WTC11 (cell line): ENCODE measurements at regions not wholly inside any gene's neighbourhood (a gene's known extent, or its start where the extent isn't known, plus 50 kb on each side); places are given as distances from the start of the nearest gene placed in this dataset.

Experiments used
- ATAC-seq: fragments of 200-7000 bp; cut with Tn5 transposase; 2 replicates; pipeline ENCODE4 v1.10.0; 2021; ENCODE audit warnings: mild to moderate bottlenecking, moderate library complexity
- CTCF ChIA-PET: fragments of 300-600 bp; sonication (Branson Sonifier 250); formaldehyde crosslinking; loops from one replicate; lab custom pipeline; 2021; ENCODE audit warnings: antibody characterized with exemption; lab: Charles Lee
- POLR2A ChIA-PET: fragments of 350-600 bp; sonication (Branson Sonifier 250); formaldehyde crosslinking; loops from one replicate; lab custom pipeline; 2021; ENCODE audit warnings: antibody characterized with exemption; lab: Charles Lee
- DNase-seq: peaks from one replicate; pipeline ENCODE4 v3.0.0; 2021; ENCODE audit warnings: low spot score
- H3K27ac Mint-ChIP-seq: 2 replicates; pipeline ENCODE4 v1.8.0; 2021; ENCODE audit warnings: mixed read lengths
- H3K27me3 Mint-ChIP-seq: 2 replicates; pipeline ENCODE4 v1.8.0; 2021; ENCODE audit warnings: low read depth, mild to moderate bottlenecking, moderate library complexity, mixed read lengths
- H3K36me3 Mint-ChIP-seq: 2 replicates; pipeline ENCODE4 v1.8.0; 2021; ENCODE audit warnings: mixed read lengths
- H3K4me1 Mint-ChIP-seq: 2 replicates; pipeline ENCODE4 v1.8.0; 2022; ENCODE audit warnings: mixed read lengths
- H3K4me3 Mint-ChIP-seq: 2 replicates; pipeline ENCODE4 v1.8.0; 2021; ENCODE audit warnings: mild to moderate bottlenecking, moderate library complexity, mixed read lengths
- H3K9me3 Mint-ChIP-seq: 2 replicates; pipeline ENCODE4 v1.8.0; 2021; ENCODE audit warnings: mixed read lengths
- AR ChIP-seq: fragments of 250-450 bp; sonication (Bioruptor Pico); IDR thresholded peaks from 2 replicates; pipeline ENCODE4 v1.9.0; 2021; ENCODE audit warnings: mild to moderate bottlenecking
- ATF2 ChIP-seq: sonication (generic); formaldehyde crosslinking; IDR thresholded peaks from 2 replicates; pipeline ENCODE4 v1.8.1; 2022; ENCODE audit warnings: low read depth, missing genetic modification reagents, borderline replicate concordance
- CREB1 ChIP-seq: sonication (generic); formaldehyde crosslinking; IDR thresholded peaks from 2 replicates; pipeline ENCODE4 v1.8.0; 2023; ENCODE audit warnings: mild to moderate bottlenecking, missing genetic modification reagents
- CREM ChIP-seq: sonication (generic); formaldehyde crosslinking; IDR thresholded peaks from 2 replicates; pipeline ENCODE4 v1.8.1; 2022; ENCODE audit warnings: mild to moderate bottlenecking, missing genetic modification reagents, moderate library complexity
- EMX1 ChIP-seq: fragments of 250-450 bp; sonication (Bioruptor Pico); IDR thresholded peaks from 2 replicates; pipeline ENCODE4 v1.8.0; 2021; ENCODE audit warnings: mild to moderate bottlenecking
- ERG ChIP-seq: fragments of 250-450 bp; sonication (Bioruptor Pico); IDR thresholded peaks from 2 replicates; pipeline ENCODE4 v1.8.0; 2021; ENCODE audit warnings: mild to moderate bottlenecking
- ESRRA ChIP-seq: sonication (generic); formaldehyde crosslinking; IDR thresholded peaks from 2 replicates; pipeline ENCODE4 v1.8.1; 2022; ENCODE audit warnings: mild to moderate bottlenecking, missing genetic modification reagents, borderline replicate concordance
- MAX ChIP-seq: sonication (generic); formaldehyde crosslinking; IDR thresholded peaks from 2 replicates; pipeline ENCODE4 v1.8.0; 2022; ENCODE audit warnings: mild to moderate bottlenecking, missing genetic modification reagents
- NFYB ChIP-seq: sonication (generic); formaldehyde crosslinking; conservative IDR thresholded peaks from 2 replicates; pipeline ENCODE4 v1.8.0; 2022; ENCODE audit warnings: low read depth, missing genetic modification reagents
- NR2C2 ChIP-seq: sonication (generic); formaldehyde crosslinking; IDR thresholded peaks from 2 replicates; pipeline ENCODE4 v1.8.0; 2022; ENCODE audit warnings: mild to moderate bottlenecking, missing genetic modification reagents
- PRRX2 ChIP-seq: fragments of 250-450 bp; sonication (Bioruptor Pico); IDR thresholded peaks from 2 replicates; pipeline ENCODE4 v1.8.0; 2021; ENCODE audit warnings: mild to moderate bottlenecking
- TCF7 ChIP-seq: sonication (generic); formaldehyde crosslinking; IDR thresholded peaks from 2 replicates; pipeline ENCODE4 v1.8.0; 2022; ENCODE audit warnings: mild to moderate bottlenecking, low read depth, missing genetic modification reagents, moderate library complexity
- TEAD1 ChIP-seq: sonication (generic); formaldehyde crosslinking; IDR thresholded peaks from 2 replicates; pipeline ENCODE4 v1.8.0; 2022; ENCODE audit warnings: mild to moderate bottlenecking, missing genetic modification reagents
- USF2 ChIP-seq: sonication (generic); formaldehyde crosslinking; IDR thresholded peaks from 2 replicates; pipeline ENCODE4 v1.8.1; 2023; ENCODE audit warnings: mild to moderate bottlenecking, missing genetic modification reagents, moderate library complexity
- ZBTB21 ChIP-seq: sonication (generic); formaldehyde crosslinking; IDR thresholded peaks from 2 replicates; pipeline ENCODE4 v1.8.1; 2023; ENCODE audit warnings: mild to moderate bottlenecking, missing genetic modification reagents, borderline replicate concordance
- ZNF138 ChIP-seq: sonication (generic); formaldehyde crosslinking; conservative IDR thresholded peaks from 2 replicates; pipeline ENCODE4 v1.8.1; 2022; ENCODE audit warnings: mild to moderate bottlenecking, moderate library complexity, missing genetic modification reagents
- ZNF317 ChIP-seq: sonication (generic); formaldehyde crosslinking; IDR thresholded peaks from 2 replicates; pipeline ENCODE4 v1.8.1; 2023; ENCODE audit warnings: low read depth, mild to moderate bottlenecking, moderate library complexity, missing genetic modification reagents, borderline replicate concordance
- ZNF532 ChIP-seq: fragments of 250-450 bp; sonication (Bioruptor Pico); IDR thresholded peaks from 2 replicates; pipeline ENCODE4 v1.9.0; 2021; ENCODE audit warnings: mild to moderate bottlenecking, borderline replicate concordance

- TF ChIP-seq AR (CRISPR knock-in tag) (no peak), CREM (CRISPR knock-in tag) (no peak), PRRX2 (CRISPR knock-in tag) (no peak), ZNF138 (no peak)
Observed at GRCh38 chr3:147915057-147915456, 505.9 kb downstream of the ZIC1 start (continued).

GRCh38 chr3:147919496-147919895 is 510.3 kb downstream of the ZIC1 start:
- Mint-ChIP-seq H3K27me3 (no peaks in the 10 kb centered on the region), H3K9me3 (0 out of 2 replicates have a peak, but pooled peaks cover 3% of the 10 kb centered on the region), H3K27ac (no peak overlapping the region), H3K36me3 (no peaks in the 10 kb centered on the region)
- no peak for DNase-seq
- CTCF ChIA-PET, result no interaction called here
- TF ChIP-seq ZNF317 (CRISPR knock-in tag) (no peak), ESRRA (CRISPR knock-in tag) (no peak), TEAD1 (CRISPR knock-in tag) (no peak)
- TF ChIP-seq, all 79 proteins: peak for 0
- no peak for ATAC-seq
- Mint-ChIP-seq H3K4me1 (no peaks in the 10 kb centered on the region), H3K4me3 (no peak overlapping the region)
- POLR2A ChIA-PET, result no interaction called here

GRCh38 chr3:147921051-147921450 is 511.9 kb downstream of the ZIC1 start:
- no peak for DNase-seq
- Mint-ChIP-seq H3K36me3 (no peaks in the 10 kb centered on the region), H3K4me3 (no peak overlapping the region)
- TF ChIP-seq TCF7 (CRISPR knock-in tag), result no peak
- no peak for TF ChIP-seq USF2 (CRISPR knock-in tag)
- TF ChIP-seq MAX (CRISPR knock-in tag), result no peak
- TF ChIP-seq ZNF532 (CRISPR knock-in tag), result no peak
- TF ChIP-seq NR2C2 (CRISPR knock-in tag), result no peak
- no peak for TF ChIP-seq EMX1
- TF ChIP-seq NFYB (CRISPR knock-in tag), result no peak
- no peak for TF ChIP-seq ATF2 (CRISPR knock-in tag)
- no peak for TF ChIP-seq ZBTB21 (CRISPR knock-in tag)
- TF ChIP-seq CREB1, result no peak
- no peak for TF ChIP-seq ZNF138
- TF ChIP-seq ERG (CRISPR knock-in tag), result no peak
- TF ChIP-seq, all 79 proteins: peak for 0
- ATAC-seq, result no peak
- Mint-ChIP-seq H3K27ac (no peak overlapping the region), H3K4me1 (no peaks in the 10 kb centered on the region), H3K9me3 (0 out of 2 replicates have a peak, but pooled peaks cover 3% of the 10 kb centered on the region), H3K27me3 (no peaks in the 10 kb centered on the region)
- POLR2A ChIA-PET, result no interaction called here
- CTCF ChIA-PET, result no interaction called here
